GM23338 (cell line): ENCODE measurements at regions not wholly inside any gene's neighbourhood (a gene's known extent, or its start where the extent isn't known, plus 50 kb on each side); places are given as distances from the start of the nearest gene placed in this dataset.

Source experiments
- CREB1 ChIP-seq: fragments of 250-450 bp; sonication (Bioruptor Pico); IDR thresholded peaks from 2 replicates; pipeline ENCODE4 v1.5.0; 2020; ENCODE audit warnings: low read depth, mild to moderate bottlenecking, moderate library complexity
- EZH2 ChIP-seq: fragments of 200-600 bp; sonication (generic); IDR thresholded peaks from one replicate; pipeline ENCODE4 v1.8.0; 2017; ENCODE audit warnings: antibody characterized with exemption, mild to moderate bottlenecking, low read depth; ENCODE audit not compliant: unreplicated experiment
- EZH2phosphoT487 ChIP-seq: fragments of 200-600 bp; sonication (generic); IDR thresholded peaks from one replicate; pipeline ENCODE4 v1.8.1; 2018; ENCODE audit warnings: antibody characterized with exemption; ENCODE audit not compliant: unreplicated experiment
- JUNB ChIP-seq: IDR thresholded peaks from one replicate; pipeline ENCODE4 v1.6.1; 2016; ENCODE audit warnings: antibody characterized with exemption; ENCODE audit not compliant: unreplicated experiment
- NANOG ChIP-seq: IDR thresholded peaks from 2 replicates; pipeline ENCODE4 v1.6.1; 2016; ENCODE audit warnings: antibody characterized with exemption, borderline replicate concordance
- POLR2AphosphoS5 ChIP-seq: IDR thresholded peaks from 2 replicates; pipeline ENCODE4 v1.6.1; 2016; ENCODE audit warnings: antibody characterized with exemption, low read depth
- ZNF114 ChIP-seq: fragments of 250-450 bp; sonication (Bioruptor Pico); IDR thresholded peaks from 2 replicates; pipeline ENCODE4 v1.5.0; 2020; ENCODE audit warnings: mild to moderate bottlenecking, moderate library complexity
- TF ChIP-seq, protein P1 (sequence below): fragments of 250-450 bp; sonication (Bioruptor Pico); IDR thresholded peaks from 2 replicates; pipeline ENCODE4 v1.5.0; 2020; ENCODE audit warnings: mild to moderate bottlenecking, moderate library complexity
- TF ChIP-seq, protein P2 (sequence below): IDR thresholded peaks from 2 replicates; pipeline ENCODE4 v1.6.1; 2016; ENCODE audit warnings: antibody characterized with exemption

- TF ChIP-seq, protein P1, sequence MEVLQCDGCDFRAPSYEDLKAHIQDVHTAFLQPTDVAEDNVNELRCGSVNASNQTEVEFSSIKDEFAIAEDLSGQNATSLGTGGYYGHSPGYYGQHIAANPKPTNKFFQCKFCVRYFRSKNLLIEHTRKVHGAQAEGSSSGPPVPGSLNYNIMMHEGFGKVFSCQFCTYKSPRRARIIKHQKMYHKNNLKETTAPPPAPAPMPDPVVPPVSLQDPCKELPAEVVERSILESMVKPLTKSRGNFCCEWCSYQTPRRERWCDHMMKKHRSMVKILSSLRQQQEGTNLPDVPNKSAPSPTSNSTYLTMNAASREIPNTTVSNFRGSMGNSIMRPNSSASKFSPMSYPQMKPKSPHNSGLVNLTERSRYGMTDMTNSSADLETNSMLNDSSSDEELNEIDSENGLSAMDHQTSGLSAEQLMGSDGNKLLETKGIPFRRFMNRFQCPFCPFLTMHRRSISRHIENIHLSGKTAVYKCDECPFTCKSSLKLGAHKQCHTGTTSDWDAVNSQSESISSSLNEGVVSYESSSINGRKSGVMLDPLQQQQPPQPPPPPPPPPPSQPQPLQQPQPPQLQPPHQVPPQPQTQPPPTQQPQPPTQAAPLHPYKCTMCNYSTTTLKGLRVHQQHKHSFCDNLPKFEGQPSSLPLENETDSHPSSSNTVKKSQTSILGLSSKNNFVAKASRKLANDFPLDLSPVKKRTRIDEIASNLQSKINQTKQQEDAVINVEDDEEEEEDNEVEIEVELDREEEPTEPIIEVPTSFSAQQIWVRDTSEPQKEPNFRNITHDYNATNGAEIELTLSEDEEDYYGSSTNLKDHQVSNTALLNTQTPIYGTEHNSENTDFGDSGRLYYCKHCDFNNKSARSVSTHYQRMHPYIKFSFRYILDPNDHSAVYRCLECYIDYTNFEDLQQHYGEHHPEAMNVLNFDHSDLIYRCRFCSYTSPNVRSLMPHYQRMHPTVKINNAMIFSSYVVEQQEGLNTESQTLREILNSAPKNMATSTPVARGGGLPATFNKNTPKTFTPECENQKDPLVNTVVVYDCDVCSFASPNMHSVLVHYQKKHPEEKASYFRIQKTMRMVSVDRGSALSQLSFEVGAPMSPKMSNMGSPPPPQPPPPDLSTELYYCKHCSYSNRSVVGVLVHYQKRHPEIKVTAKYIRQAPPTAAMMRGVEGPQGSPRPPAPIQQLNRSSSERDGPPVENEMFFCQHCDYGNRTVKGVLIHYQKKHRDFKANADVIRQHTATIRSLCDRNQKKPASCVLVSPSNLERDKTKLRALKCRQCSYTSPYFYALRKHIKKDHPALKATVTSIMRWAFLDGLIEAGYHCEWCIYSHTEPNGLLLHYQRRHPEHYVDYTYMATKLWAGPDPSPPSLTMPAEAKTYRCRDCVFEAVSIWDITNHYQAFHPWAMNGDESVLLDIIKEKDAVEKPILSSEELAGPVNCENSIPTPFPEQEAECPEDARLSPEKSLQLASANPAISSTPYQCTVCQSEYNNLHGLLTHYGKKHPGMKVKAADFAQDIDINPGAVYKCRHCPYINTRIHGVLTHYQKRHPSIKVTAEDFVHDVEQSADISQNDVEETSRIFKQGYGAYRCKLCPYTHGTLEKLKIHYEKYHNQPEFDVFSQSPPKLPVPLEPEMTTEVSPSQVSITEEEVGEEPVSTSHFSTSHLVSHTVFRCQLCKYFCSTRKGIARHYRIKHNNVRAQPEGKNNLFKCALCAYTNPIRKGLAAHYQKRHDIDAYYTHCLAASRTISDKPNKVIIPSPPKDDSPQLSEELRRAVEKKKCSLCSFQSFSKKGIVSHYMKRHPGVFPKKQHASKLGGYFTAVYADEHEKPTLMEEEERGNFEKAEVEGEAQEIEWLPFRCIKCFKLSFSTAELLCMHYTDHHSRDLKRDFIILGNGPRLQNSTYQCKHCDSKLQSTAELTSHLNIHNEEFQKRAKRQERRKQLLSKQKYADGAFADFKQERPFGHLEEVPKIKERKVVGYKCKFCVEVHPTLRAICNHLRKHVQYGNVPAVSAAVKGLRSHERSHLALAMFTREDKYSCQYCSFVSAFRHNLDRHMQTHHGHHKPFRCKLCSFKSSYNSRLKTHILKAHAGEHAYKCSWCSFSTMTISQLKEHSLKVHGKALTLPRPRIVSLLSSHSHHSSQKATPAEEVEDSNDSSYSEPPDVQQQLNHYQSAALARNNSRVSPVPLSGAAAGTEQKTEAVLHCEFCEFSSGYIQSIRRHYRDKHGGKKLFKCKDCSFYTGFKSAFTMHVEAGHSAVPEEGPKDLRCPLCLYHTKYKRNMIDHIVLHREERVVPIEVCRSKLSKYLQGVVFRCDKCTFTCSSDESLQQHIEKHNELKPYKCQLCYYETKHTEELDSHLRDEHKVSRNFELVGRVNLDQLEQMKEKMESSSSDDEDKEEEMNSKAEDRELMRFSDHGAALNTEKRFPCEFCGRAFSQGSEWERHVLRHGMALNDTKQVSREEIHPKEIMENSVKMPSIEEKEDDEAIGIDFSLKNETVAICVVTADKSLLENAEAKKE, result no peak
- no peak for TF ChIP-seq ZNF114 (CRISPR knock-in tag)
- TF ChIP-seq NANOG, result no peak
- TF ChIP-seq POLR2AphosphoS5, result no peak
- TF ChIP-seq, protein P2, sequence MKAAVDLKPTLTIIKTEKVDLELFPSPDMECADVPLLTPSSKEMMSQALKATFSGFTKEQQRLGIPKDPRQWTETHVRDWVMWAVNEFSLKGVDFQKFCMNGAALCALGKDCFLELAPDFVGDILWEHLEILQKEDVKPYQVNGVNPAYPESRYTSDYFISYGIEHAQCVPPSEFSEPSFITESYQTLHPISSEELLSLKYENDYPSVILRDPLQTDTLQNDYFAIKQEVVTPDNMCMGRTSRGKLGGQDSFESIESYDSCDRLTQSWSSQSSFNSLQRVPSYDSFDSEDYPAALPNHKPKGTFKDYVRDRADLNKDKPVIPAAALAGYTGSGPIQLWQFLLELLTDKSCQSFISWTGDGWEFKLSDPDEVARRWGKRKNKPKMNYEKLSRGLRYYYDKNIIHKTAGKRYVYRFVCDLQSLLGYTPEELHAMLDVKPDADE, result no peak
- no peak for TF ChIP-seq EZH2
- TF ChIP-seq CREB1 (CRISPR knock-in tag), result no peak
- no peak for TF ChIP-seq JUNB
- no peak for TF ChIP-seq EZH2phosphoT487
These were observed 384.7 kb downstream of the GRIN2B start (continued) for GRCh38 chr12:13596714-13597113.
